SK-N-SH (cell line): ENCODE measurements at regions not wholly inside any gene's neighbourhood (a gene's known extent, or its start where the extent isn't known, plus 50 kb on each side); places are given as distances from the start of the nearest gene placed in this dataset.
"Not testable (repeated sequence)": the region's sequence is repeated elsewhere in the genome, so short reads cannot be mapped to it uniquely, and the experiment has no call there.

Experiments used
- CTCF ChIA-PET: fragments of 300-600, 350-600 bp; formaldehyde crosslinking; extraction: SDS; loops from one replicate; lab custom pipeline; 2021; lab: Yijun Ruan, JAX
- POLR2A ChIA-PET: fragments of 350-600 bp; sonication (Branson Sonifier 250); formaldehyde crosslinking; extraction: SDS; loops from one replicate; lab custom pipeline; 2020; ENCODE audit warnings: antibody characterized with exemption, inconsistent platforms; lab: Yijun Ruan, JAX
- DNase-seq: peaks from one replicate; pipeline ENCODE4 v3.0.0; 2012
- H2AFZ ChIP-seq: fragments of 200-600 bp; sonication (generic); 2 replicates; pipeline ENCODE4 v1.8.1; 2016; ENCODE audit warnings: antibody characterized with exemption, mild to moderate bottlenecking, low read depth
- H3F3A ChIP-seq: fragments of 200-600 bp; sonication (generic); replicated peaks from 2 replicates; pipeline ENCODE3; 2016; ENCODE audit warnings: antibody characterized with exemption, mild to moderate bottlenecking; ENCODE audit not compliant: insufficient read depth
- H3K27ac ChIP-seq, 2 experiments: fragments of 200-500 bp in 1 of 2; fragments of 200-600 bp in 1 of 2; sonication (Bioruptor generic) in 1 of 2; sonication (generic), shearing (Covaris generic) in 1 of 2; 2 replicates each; pipeline versions ENCODE4 v1.5.1 to v1.6.1; 2014 to 2016; ENCODE audit warnings: low read depth in 2 of 2, inconsistent platforms in 1 of 2, low read length in 1 of 2, mild to moderate bottlenecking in 1 of 2, mixed read lengths in 1 of 2
- H3K27me3 ChIP-seq: fragments of 200-600 bp; sonication (generic), shearing (Covaris generic); 2 replicates; pipeline ENCODE4 v1.6.1; 2016; ENCODE audit warnings: mixed run types; ENCODE audit not compliant: insufficient read depth
- H3K36me3 ChIP-seq, 2 experiments: fragments of 200-500 bp in 1 of 2; fragments of 200-600 bp in 1 of 2; sonication (Bioruptor generic) in 1 of 2; sonication (generic) in 1 of 2; replicated peaks in 1 of 2; 2 replicates each; pipeline versions ENCODE3 to v1.5.1; 2014 to 2016; ENCODE audit warnings: low read length in 1 of 2, mild to moderate bottlenecking in 1 of 2; ENCODE audit not compliant: insufficient read depth in 2 of 2, control insufficient read depth in 1 of 2
- H3K4me1 ChIP-seq, 2 experiments: fragments of 200-500 bp in 1 of 2; fragments of 200-600 bp in 1 of 2; sonication (Bioruptor generic) in 1 of 2; sonication (generic), shearing (Covaris generic) in 1 of 2; 2 replicates each; pipeline versions ENCODE4 v1.5.1 to v1.6.1; 2014 to 2016; ENCODE audit warnings: low read depth in 1 of 2, low read length in 1 of 2, mixed run types in 1 of 2; ENCODE audit not compliant: insufficient read depth in 2 of 2, control insufficient read depth in 1 of 2
- H3K4me2 ChIP-seq: fragments of 200-600 bp; sonication (generic), shearing (Covaris generic); 2 replicates; pipeline ENCODE4 v1.6.1; 2017; ENCODE audit warnings: mixed run types
- H3K4me3 ChIP-seq, 2 experiments: fragments of 200-500 bp in 1 of 2; fragments of 200-600 bp in 1 of 2; sonication (Bioruptor generic) in 1 of 2; sonication (generic), shearing (Covaris generic) in 1 of 2; 2 replicates each; pipeline versions ENCODE4 v1.5.1 to v1.8.1; 2014 to 2016; ENCODE audit warnings: low read depth in 2 of 2, inconsistent platforms in 1 of 2, low read length in 1 of 2, mild to moderate bottlenecking in 1 of 2, mixed read lengths in 1 of 2, moderate library complexity in 1 of 2
- H3K79me2 ChIP-seq: fragments of 200-600 bp; sonication (generic); 2 replicates; pipeline ENCODE4 v1.8.1; 2017; ENCODE audit warnings: mild to moderate bottlenecking; ENCODE audit not compliant: insufficient read depth
- H3K9ac ChIP-seq: fragments of 200-600 bp; sonication (generic); 2 replicates; pipeline ENCODE4 v1.6.1; 2017; ENCODE audit warnings: mixed run types
- H3K9me2 ChIP-seq: fragments of 200-600 bp; sonication (generic); 2 replicates; pipeline ENCODE4 v1.6.1; 2017; ENCODE audit warnings: mixed run types
- H3K9me3 ChIP-seq: fragments of 200-600 bp; sonication (generic); 2 replicates; pipeline ENCODE4 v1.6.1; 2017; ENCODE audit warnings: mixed run types, mild to moderate bottlenecking, moderate library complexity
- H4K20me1 ChIP-seq: fragments of 200-600 bp; sonication (generic); 2 replicates; pipeline ENCODE4 v1.6.1; 2017; ENCODE audit warnings: mild to moderate bottlenecking, mixed run types; ENCODE audit not compliant: insufficient read depth
- CHD2 ChIP-seq: fragments of 150-350 bp; IDR thresholded peaks from 2 replicates; pipeline ENCODE4 v1.6.1; 2018; ENCODE audit warnings: low read length; ENCODE audit not compliant: partially characterized antibody
- EP300 ChIP-seq, 2 experiments: IDR thresholded peaks; 2 replicates each; pipeline versions ENCODE4 v1.4.0 to v1.6.1; 2012; ENCODE audit warnings: borderline replicate concordance in 1 of 2, low read depth in 1 of 2, low read length in 1 of 2
- FOSL2 ChIP-seq: IDR thresholded peaks from 2 replicates; pipeline ENCODE4 v1.4.0; 2012; ENCODE audit warnings: low read depth, mild to moderate bottlenecking, moderate library complexity, borderline replicate concordance
- FOXM1 ChIP-seq: IDR thresholded peaks from 2 replicates; pipeline ENCODE4 v1.4.0; 2012; ENCODE audit warnings: low read depth, mild to moderate bottlenecking
- NFIC ChIP-seq: IDR thresholded peaks from 2 replicates; pipeline ENCODE4 v1.4.0; 2012; ENCODE audit warnings: borderline replicate concordance
- NRF1 ChIP-seq: IDR thresholded peaks from 2 replicates; pipeline ENCODE4 v1.6.1; 2012; ENCODE audit warnings: low read depth, mild to moderate bottlenecking, low read length
- PBX3 ChIP-seq: IDR thresholded peaks from 2 replicates; pipeline ENCODE4; 2012
- RFX5 ChIP-seq: IDR thresholded peaks from 2 replicates; pipeline ENCODE4 v1.6.1; 2012; ENCODE audit warnings: mild to moderate bottlenecking, improper control_type of control experiment, low read length
- SIN3A ChIP-seq: IDR thresholded peaks from 2 replicates; pipeline ENCODE4 v1.6.1; 2012; ENCODE audit warnings: low read depth, mild to moderate bottlenecking, low read length, moderate library complexity, borderline replicate concordance
- TAF1 ChIP-seq: IDR thresholded peaks from 2 replicates; pipeline ENCODE4 v1.6.1; 2012; ENCODE audit warnings: low read depth, mild to moderate bottlenecking, low read length, moderate library complexity, borderline replicate concordance
- YY1 ChIP-seq: IDR thresholded peaks from 2 replicates; pipeline ENCODE4 v1.4.0; 2012; ENCODE audit warnings: low read depth, mild to moderate bottlenecking
- WGBS: methylation state at CpG from one replicate; pipeline ENCODE4 v1.1.6; 2017; ENCODE audit warnings: low lambda C conversion rate; 5-methylcytosine and 5-hydroxymethylcytosine counted together
- TF ChIP-seq, protein P1 (sequence below): fragments of 150-350 bp; IDR thresholded peaks from 2 replicates; pipeline ENCODE4 v1.6.1; 2017; ENCODE audit warnings: antibody characterized with exemption, low read length, low read depth, borderline replicate concordance
- TF ChIP-seq, protein P2 (sequence below): IDR thresholded peaks from 2 replicates; pipeline ENCODE4 v1.4.0; 2012; ENCODE audit warnings: low read depth

DNA sequence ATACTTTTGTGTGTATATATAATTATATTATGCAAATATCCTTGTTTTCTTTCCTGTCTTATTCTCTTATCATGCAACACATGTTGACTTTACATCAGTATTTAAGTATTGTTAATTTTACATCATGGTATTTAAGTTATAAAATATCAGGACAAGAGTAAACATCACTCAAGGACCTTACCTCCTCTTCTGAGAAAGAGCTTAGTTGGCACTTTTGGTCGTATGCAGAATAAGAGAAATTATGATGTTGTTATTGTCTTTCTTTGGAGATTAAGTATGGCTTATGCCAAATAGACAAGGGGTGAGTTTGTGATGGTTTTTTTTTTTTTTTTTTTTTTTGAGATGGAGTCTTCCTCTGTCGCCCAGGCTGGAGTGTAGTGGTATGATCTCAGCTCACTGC is 279.2 kb upstream of the AZI2 start:
- CTCF ChIA-PET = interaction anchor here (1.0 kb wide), 1 partner anchor 11 kb away, joined by 3 read pairs; no protein-coding TSS in a partner anchor
- H3K27me3 ChIP-seq, H3K9me2 ChIP-seq, H3K4me2 ChIP-seq, H3K79me2 ChIP-seq, H3K4me3 ChIP-seq, H3F3A ChIP-seq, H3K36me3 ChIP-seq, H2AFZ ChIP-seq, POLR2A ChIA-PET, DNase-seq, H4K20me1 ChIP-seq, H3K27ac ChIP-seq, H3K4me1 ChIP-seq, H3K9me3 ChIP-seq, H3K9ac ChIP-seq: not testable (repeated sequence)
- WGBS = 10% methylated on average over 2 of the region's 2 CpGs

- H4K20me1 ChIP-seq = no peaks in the 10 kb centered on the region
- no peak overlapping the region for H3K9ac ChIP-seq
- H3K9me2 ChIP-seq = no peaks in the 10 kb centered on the region
- H3K79me2 ChIP-seq = no peaks in the 10 kb centered on the region
- no peak overlapping the region for H3K4me2 ChIP-seq
- CTCF ChIA-PET = interaction anchor here (2.1 kb wide), 1 partner anchor 34 kb away, joined by 5 read pairs; no protein-coding TSS in a partner anchor
- no peak overlapping the region for H2AFZ ChIP-seq
- no peaks in the 10 kb centered on the region; a peak in 1 of 4 replicates for H3K4me1 ChIP-seq
- TF ChIP-seq PBX3 (no peak), SIN3A (no peak), EP300 (IDR thresholded peaks at IDR 0.05; ENCODE audit: borderline replicate concordance in 1 of 2, low read depth in 1 of 2, low read length in 1 of 2) (no peak), YY1 (no peak), FOXM1 (no peak), RFX5 (no peak), NRF1 (no peak), CHD2 (no peak), NFIC (no peak), TAF1 (no peak), FOSL2 (no peak)
- TF ChIP-seq, protein P1, sequence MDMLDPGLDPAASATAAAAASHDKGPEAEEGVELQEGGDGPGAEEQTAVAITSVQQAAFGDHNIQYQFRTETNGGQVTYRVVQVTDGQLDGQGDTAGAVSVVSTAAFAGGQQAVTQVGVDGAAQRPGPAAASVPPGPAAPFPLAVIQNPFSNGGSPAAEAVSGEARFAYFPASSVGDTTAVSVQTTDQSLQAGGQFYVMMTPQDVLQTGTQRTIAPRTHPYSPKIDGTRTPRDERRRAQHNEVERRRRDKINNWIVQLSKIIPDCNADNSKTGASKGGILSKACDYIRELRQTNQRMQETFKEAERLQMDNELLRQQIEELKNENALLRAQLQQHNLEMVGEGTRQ = no peak
- TF ChIP-seq, protein P2, sequence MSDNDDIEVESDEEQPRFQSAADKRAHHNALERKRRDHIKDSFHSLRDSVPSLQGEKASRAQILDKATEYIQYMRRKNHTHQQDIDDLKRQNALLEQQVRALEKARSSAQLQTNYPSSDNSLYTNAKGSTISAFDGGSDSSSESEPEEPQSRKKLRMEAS = no peak
- no peak for DNase-seq
- no peaks in the 10 kb centered on the region for H3K27me3 ChIP-seq
- no peaks in the 10 kb centered on the region for H3K36me3 ChIP-seq
- POLR2A ChIA-PET = no interaction called here
- no peak overlapping the region for H3K27ac ChIP-seq
- H3F3A ChIP-seq = no peaks in the 10 kb centered on the region
- WGBS = 55% methylated on average over 2 of the region's 2 CpGs
- H3K4me3 ChIP-seq = no peak overlapping the region
- no peaks in the 10 kb centered on the region for H3K9me3 ChIP-seq
These were observed 285.4 kb upstream of the AZI2 start for GRCh38 chr3:28634019-28634418.
